Kidney (tissue), 13 donors: ENCODE measurements at regions not wholly inside any gene's neighbourhood (a gene's known extent, or its start where the extent isn't known, plus 50 kb on each side); places are given as distances from the start of the nearest gene placed in this dataset.

Experiments
- DNase-seq, 5 donors: peaks; one replicate each; pipeline ENCODE4 v3.0.0-alpha.2; 2013 to 2020
- FAIRE-seq: peaks from 2 replicates; lab custom pipeline; 2012; peaks lifted over from hg19 to GRCh38; lab: Jason Lieb, UNC
- H3K27ac ChIP-seq, 2 donors: one replicate each; pipeline ENCODE4 v1.7.0; 2013; ENCODE audit warnings: low read depth in 2 of 2, low read length in 2 of 2, inconsistent platforms in 1 of 2
- H3K27me3 ChIP-seq: one replicate; pipeline ENCODE4 v1.7.1; 2013; ENCODE audit warnings: low read length, inconsistent platforms; ENCODE audit not compliant: control insufficient read depth, insufficient read depth
- H3K36me3 ChIP-seq, 3 donors: one replicate each; pipeline versions ENCODE4 v1.7.0 to v1.7.1; 2013; ENCODE audit warnings: low read length in 3 of 3, control low read depth in 1 of 3, inconsistent platforms in 1 of 3; ENCODE audit not compliant: insufficient read depth in 3 of 3, control insufficient read depth in 2 of 3
- H3K4me1 ChIP-seq, 3 donors: one replicate each; pipeline versions ENCODE4 v1.7.0 to v1.7.1; 2013; ENCODE audit warnings: low read length in 3 of 3, inconsistent platforms in 1 of 3, low read depth in 1 of 3; ENCODE audit not compliant: control insufficient read depth in 2 of 3, insufficient read depth in 2 of 3
- H3K4me3 ChIP-seq, 3 donors: one replicate each; pipeline versions ENCODE4 v1.7.0 to v1.8.1; 2013; ENCODE audit warnings: low read length in 3 of 3, control low read depth in 1 of 3, inconsistent platforms in 1 of 3
- H3K9ac ChIP-seq, 3 donors: one replicate each; pipeline versions ENCODE4 v1.7.0 to v1.7.1; 2013; ENCODE audit warnings: low read length in 3 of 3, control low read depth in 1 of 3, inconsistent platforms in 1 of 3
- H3K9me3 ChIP-seq, 3 donors: one replicate each; pipeline versions ENCODE4 v1.7.0 to v1.7.1; 2013; ENCODE audit warnings: low read length in 3 of 3, control low read depth in 1 of 3, inconsistent platforms in 1 of 3; ENCODE audit not compliant: control insufficient read depth in 2 of 3, insufficient read depth in 1 of 3
- CTCF ChIP-seq: IDR thresholded peaks from 3 replicates; pipeline ENCODE4 v1.5.1; 2012; ENCODE audit warnings: mild to moderate bottlenecking, moderate library complexity, borderline replicate concordance; ENCODE audit not compliant: insufficient read depth; ENCODE audit errors: extremely low read depth
- intact Hi-C: fragments of 100-400 bp; cut with DNase I; formaldehyde crosslinking; loops from one replicate; pipeline ENCODE4 v1.11.1; 2022
- donor health status: control.
- donor health status: control.
- donor health status: control.
- donor health status: control.
- donor health status: control.
- donor health status: DM: yes; HTN: yes; CAD: no.
- donor health status: Normal renal cell carcinoma (clear cell type).

- Histone ChIP-seq H3K4me1 (no peaks in the 10 kb centered on the region), H3K27me3 (no peaks in the 10 kb centered on the region), H3K9ac (no peak overlapping the region), H3K9me3 (no peaks in the 10 kb centered on the region), H3K4me3 (no peak overlapping the region), H3K36me3 (peaks cover 0 to 6% (median 0%) of the 10 kb centered on the region in 3 donors), H3K27ac (no peak overlapping the region)
- no peak for TF ChIP-seq CTCF
- no peak for FAIRE-seq
- DNase-seq = no peak
- intact Hi-C loops = no loop called here
Observed at GRCh38 chrX:10099411-10099810, 57.4 kb upstream of the CLCN4 start.

GRCh38 chrX:10101269-10101668 lies 55.5 kb upstream of the CLCN4 start:
- DNase-seq = no peak
- intact Hi-C loops = no loop called here

GRCh38 chrX:10102046-10102704 lies 54.6 kb upstream of the CLCN4 start:
- Histone ChIP-seq H3K4me1 (peaks cover 0 to under 1% (median 0%) of the 10 kb centered on the region in 3 donors), H3K36me3 (peaks cover 0 to 4% (median 0%) of the 10 kb centered on the region in 3 donors), H3K4me3 (no peak overlapping the region), H3K27ac (no peak overlapping the region), H3K27me3 (no peaks in the 10 kb centered on the region), H3K9ac (no peak overlapping the region), H3K9me3 (no peaks in the 10 kb centered on the region)
- FAIRE-seq = no peak
- intact Hi-C loops = no loop called here
- no peak for DNase-seq
- no peak for TF ChIP-seq CTCF

More at GRCh38 chrX:10101269-10101668, 55.5 kb upstream of the CLCN4 start:
- Histone ChIP-seq H3K9me3 (no peaks in the 10 kb centered on the region), H3K4me3 (no peak overlapping the region), H3K36me3 (peaks cover 0 to 4% (median 0%) of the 10 kb centered on the region in 3 donors), H3K9ac (no peak overlapping the region), H3K27me3 (no peaks in the 10 kb centered on the region), H3K27ac (no peak overlapping the region), H3K4me1 (no peaks in the 10 kb centered on the region)
- no peak for FAIRE-seq
- TF ChIP-seq CTCF = no peak
